ENCODE measurements at regions not wholly inside any gene's neighbourhood (a gene's known extent, or its start where the extent isn't known, plus 50 kb on each side); places are given as distances from the start of the nearest gene placed in this dataset.

DNA sequence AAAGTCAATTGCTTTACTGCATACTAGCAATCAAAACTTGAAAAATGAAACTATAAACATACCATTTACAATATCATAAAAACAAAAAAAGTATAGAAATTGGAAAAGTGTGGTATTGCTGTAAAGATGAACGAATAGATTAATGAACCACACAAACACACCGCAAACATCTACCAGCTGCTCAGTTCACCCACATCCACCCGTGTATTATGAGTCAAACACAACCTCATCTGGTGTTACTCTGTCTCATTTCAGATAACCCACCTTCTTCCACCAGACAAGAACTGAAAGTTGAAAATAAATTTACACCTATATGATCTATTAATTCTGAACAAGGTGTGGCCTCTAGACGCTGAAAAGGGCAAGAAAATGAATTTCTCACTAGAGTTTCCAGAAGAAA is 53.3 kb downstream of the BLID start:
- DNase-seq (no peak), ATAC-seq (no peak)
- H3K9me3 Mint-ChIP-seq = peaks cover 11 to 13% of the 10 kb centered on the region in 2 donors
- H3K27ac Mint-ChIP-seq = no peak overlapping the region
- H3K4me3 Mint-ChIP-seq = no peak overlapping the region
- H3K27me3 Mint-ChIP-seq = no peaks in the 10 kb centered on the region
- no peaks in the 10 kb centered on the region for H3K4me1 Mint-ChIP-seq

- DNase-seq (no peak), ATAC-seq (no peak)
- Mint-ChIP-seq H3K4me1 (no peaks in the 10 kb centered on the region), H3K4me3 (no peak overlapping the region), H3K27ac (no peak overlapping the region), H3K27me3 (no peaks in the 10 kb centered on the region), H3K9me3 (peaks cover 11 to 13% of the 10 kb centered on the region in 2 donors)
Observed at GRCh38 chr11:122059565-122059964, 56.5 kb downstream of the BLID start.

GRCh38 chr11:122050021-122050690 is 65.9 kb downstream of the BLID start:
- Mint-ChIP-seq H3K27me3 (peaks cover 15% of the 10 kb centered on the region), H3K27ac (no peak overlapping the region), H3K4me1 (no peaks in the 10 kb centered on the region), H3K9me3 (peaks cover 3 to 7% of the 10 kb centered on the region in 2 donors), H3K4me3 (no peak overlapping the region)
- DNase-seq (no peak), ATAC-seq (no peak)

- H3K4me1 Mint-ChIP-seq = no peaks in the 10 kb centered on the region
- H3K27ac Mint-ChIP-seq = no peak overlapping the region
- peaks cover 15% of the 10 kb centered on the region for H3K27me3 Mint-ChIP-seq
- no peak for DNase-seq
- no peak for ATAC-seq
- H3K9me3 Mint-ChIP-seq = peaks cover 3 to 7% of the 10 kb centered on the region in 2 donors
- H3K4me3 Mint-ChIP-seq = no peak overlapping the region
Observed at GRCh38 chr11:122048401-122048800, 67.6 kb downstream of the BLID start.

DNA sequence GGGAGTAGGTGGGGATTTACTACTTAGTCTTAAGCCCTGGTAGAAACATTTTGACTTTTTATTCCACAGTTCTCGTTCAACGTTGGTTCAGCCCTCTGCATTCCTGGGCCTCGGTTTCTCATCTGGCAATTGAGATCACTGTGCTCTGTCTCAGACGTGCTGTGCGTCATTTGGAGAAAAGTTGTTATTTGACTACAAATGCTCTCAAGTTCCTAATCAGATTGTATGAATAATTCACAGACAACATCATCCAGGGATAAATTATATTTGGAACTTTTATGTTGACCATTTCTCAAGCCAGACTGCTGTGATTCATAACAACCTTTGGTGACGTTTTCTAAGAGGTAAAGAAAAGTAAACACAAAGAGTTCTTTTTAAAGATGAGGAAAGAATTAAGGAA is 69.2 kb downstream of the BLID start:
- DNase-seq (no peak), ATAC-seq (no peak)
- H3K27ac Mint-ChIP-seq = no peak overlapping the region
- no peak overlapping the region for H3K4me3 Mint-ChIP-seq
- H3K9me3 Mint-ChIP-seq = peaks cover 3 to 7% of the 10 kb centered on the region in 2 donors
- no peaks in the 10 kb centered on the region for H3K4me1 Mint-ChIP-seq
- peaks cover 15% of the 10 kb centered on the region for H3K27me3 Mint-ChIP-seq

GRCh38 chr11:122046438-122046837 is 69.6 kb downstream of the BLID start:
- no peak for ATAC-seq
- Mint-ChIP-seq H3K4me3 (no peak overlapping the region), H3K9me3 (peaks cover 3 to 7% of the 10 kb centered on the region in 2 donors), H3K27ac (no peak overlapping the region), H3K27me3 (peaks cover 13% of the 10 kb centered on the region), H3K4me1 (no peaks in the 10 kb centered on the region)
- DNase-seq = no peak

DNA sequence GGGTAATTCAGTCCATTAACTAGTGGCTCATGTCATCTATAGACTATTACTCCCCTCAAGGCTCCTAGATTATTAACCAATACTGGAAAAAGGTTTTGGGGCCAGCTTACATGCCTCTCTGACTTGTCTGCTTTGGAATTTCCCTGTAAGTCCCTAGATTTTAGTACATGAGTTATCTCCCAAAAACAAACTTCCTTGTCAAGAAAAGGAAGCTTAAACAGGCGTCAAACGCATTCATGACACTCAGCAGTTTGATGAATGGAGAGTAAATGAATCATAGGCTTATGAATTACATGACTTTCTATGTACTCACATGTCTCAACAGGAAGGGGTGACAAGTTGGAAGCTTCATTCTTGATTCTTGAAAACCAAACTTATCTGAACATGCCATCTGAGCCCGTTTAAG is 70.8 kb downstream of the BLID start:
- Mint-ChIP-seq H3K27me3 (peaks cover 7% of the 10 kb centered on the region), H3K27ac (no peak overlapping the region), H3K4me1 (no peaks in the 10 kb centered on the region), H3K4me3 (no peak overlapping the region), H3K9me3 (peaks cover 3 to 7% of the 10 kb centered on the region in 2 donors)
- DNase-seq (no peak), ATAC-seq (no peak)

DNA sequence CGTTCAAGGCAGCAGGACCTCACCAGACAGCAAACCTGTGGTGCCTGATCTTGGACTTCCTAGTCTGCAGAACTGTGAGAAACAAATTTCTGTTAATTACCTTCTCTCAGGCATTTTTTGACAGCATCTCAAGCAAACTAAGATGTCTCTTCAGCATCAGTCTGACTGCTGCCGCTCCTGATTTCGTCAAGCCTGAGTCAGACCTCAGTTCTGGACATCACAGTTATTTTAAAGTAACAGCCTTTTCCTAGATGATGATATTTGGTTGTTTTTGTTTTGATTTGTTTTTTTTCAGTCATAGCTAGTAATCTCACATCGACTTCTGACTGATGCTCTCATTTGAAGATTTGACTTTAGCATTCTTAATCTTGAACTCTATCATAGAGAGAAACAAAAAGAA is 71.9 kb downstream of the BLID start:
- no peak for DNase-seq
- ATAC-seq = no peak
- Mint-ChIP-seq H3K27ac (no peak overlapping the region), H3K4me1 (no peaks in the 10 kb centered on the region), H3K4me3 (no peak overlapping the region), H3K9me3 (peaks cover 3 to 7% of the 10 kb centered on the region in 2 donors), H3K27me3 (peaks cover 7% of the 10 kb centered on the region)

- ATAC-seq = no peak
- H3K27ac Mint-ChIP-seq = no peak overlapping the region
- no peaks in the 10 kb centered on the region for H3K4me1 Mint-ChIP-seq
- peaks cover 12% of the 10 kb centered on the region for H3K27me3 Mint-ChIP-seq
- DNase-seq = no peak
- no peak overlapping the region for H3K4me3 Mint-ChIP-seq
- H3K9me3 Mint-ChIP-seq = peaks cover 3 to 7% of the 10 kb centered on the region in 2 donors
Observed at GRCh38 chr11:122042981-122043380, 73.0 kb downstream of the BLID start.

DNA sequence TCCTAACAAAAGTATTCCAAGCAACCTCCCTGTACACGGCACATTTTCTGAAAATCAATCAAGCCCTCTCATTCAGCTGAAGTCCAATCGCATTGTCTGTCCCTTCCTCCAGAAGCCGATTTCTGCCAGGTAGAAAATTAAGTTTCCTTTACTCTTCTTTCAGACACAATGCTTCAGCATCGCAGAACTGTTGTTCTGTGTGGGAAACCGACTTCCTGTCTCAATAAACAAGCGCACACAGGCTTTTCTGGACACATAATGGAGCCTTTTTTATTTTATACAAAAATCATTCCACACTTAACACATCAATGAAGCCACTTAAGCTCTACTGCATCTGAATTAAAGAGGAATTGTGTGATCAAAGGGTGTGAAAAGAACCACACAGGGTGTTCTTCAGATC is 75.6 kb downstream of the BLID start:
- no peak for ATAC-seq
- no peak for DNase-seq
- Mint-ChIP-seq H3K4me1 (no peaks in the 10 kb centered on the region), H3K27me3 (peaks cover 8% of the 10 kb centered on the region), H3K4me3 (no peak overlapping the region), H3K27ac (no peak overlapping the region), H3K9me3 (no peaks in the 10 kb centered on the region)

GRCh38 chr11:122038543-122038942 is 77.5 kb downstream of the BLID start:
- DNase-seq (no peak), ATAC-seq (no peak)
- Mint-ChIP-seq H3K27me3 (peaks cover 8% of the 10 kb centered on the region), H3K27ac (no peak overlapping the region), H3K4me1 (no peaks in the 10 kb centered on the region), H3K9me3 (no peaks in the 10 kb centered on the region), H3K4me3 (no peak overlapping the region)

GRCh38 chr11:122037911-122038310 is 78.1 kb downstream of the BLID start:
- no peak overlapping the region for H3K4me3 Mint-ChIP-seq
- DNase-seq = no peak
- no peaks in the 10 kb centered on the region for H3K4me1 Mint-ChIP-seq
- H3K27ac Mint-ChIP-seq = no peak overlapping the region
- H3K9me3 Mint-ChIP-seq = peaks cover 0 to 4% of the 10 kb centered on the region in 2 donors
- no peak for ATAC-seq
- H3K27me3 Mint-ChIP-seq = peaks cover 11% of the 10 kb centered on the region

GRCh38 chr11:122036493-122036892 is 79.5 kb downstream of the BLID start:
- Mint-ChIP-seq H3K4me1 (no peaks in the 10 kb centered on the region), H3K27ac (no peak overlapping the region), H3K27me3 (peaks cover 15% of the 10 kb centered on the region), H3K4me3 (no peak overlapping the region), H3K9me3 (peaks cover 0 to 7% of the 10 kb centered on the region in 2 donors)
- DNase-seq = no peak
- no peak for ATAC-seq

GRCh38 chr11:122036018-122036417 is 80.0 kb downstream of the BLID start:
- Mint-ChIP-seq H3K4me1 (no peaks in the 10 kb centered on the region), H3K27me3 (peaks cover 15% of the 10 kb centered on the region), H3K4me3 (no peak overlapping the region), H3K9me3 (peaks cover 0 to 7% of the 10 kb centered on the region in 2 donors), H3K27ac (no peak overlapping the region)
- DNase-seq (no peak), ATAC-seq (no peak)

GRCh38 chr11:122033631-122034030 is 82.4 kb downstream of the BLID start:
- H3K4me3 Mint-ChIP-seq = no peak overlapping the region
- ATAC-seq (no peak), DNase-seq (no peak)
- peaks cover 0 to 7% of the 10 kb centered on the region in 2 donors for H3K9me3 Mint-ChIP-seq
- H3K4me1 Mint-ChIP-seq = no peaks in the 10 kb centered on the region
- H3K27me3 Mint-ChIP-seq = peaks cover 15% of the 10 kb centered on the region
- no peak overlapping the region for H3K27ac Mint-ChIP-seq

DNA sequence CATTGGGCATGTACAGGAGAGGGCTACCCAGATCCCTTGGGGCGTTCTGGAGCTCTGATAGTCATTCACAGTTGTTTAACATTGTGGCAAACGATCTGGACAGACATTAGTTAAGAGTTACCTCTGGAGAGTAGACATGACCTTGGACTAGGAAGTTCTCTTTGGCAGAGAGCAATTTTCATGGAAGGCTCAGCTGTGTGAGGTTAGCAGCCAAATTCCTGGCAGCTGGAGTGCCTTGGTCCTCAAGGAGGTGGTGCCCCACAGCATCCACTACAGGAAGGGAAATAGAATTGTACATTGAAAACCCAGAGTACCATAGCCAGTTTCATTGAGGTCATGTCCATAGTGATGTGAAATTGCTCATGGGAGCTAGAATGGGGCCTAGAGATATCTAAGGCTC is 82.8 kb downstream of the BLID start:
- Mint-ChIP-seq H3K27ac (no peak overlapping the region), H3K9me3 (peaks cover 0 to 7% of the 10 kb centered on the region in 2 donors), H3K4me3 (no peak overlapping the region), H3K27me3 (peaks cover 13% of the 10 kb centered on the region), H3K4me1 (no peaks in the 10 kb centered on the region)
- ATAC-seq = no peak
- no peak for DNase-seq

GRCh38 chr11:122032317-122032716 is 83.7 kb downstream of the BLID start:
- Mint-ChIP-seq H3K27me3 (peaks cover 8% of the 10 kb centered on the region), H3K4me3 (no peak overlapping the region), H3K27ac (no peak overlapping the region), H3K9me3 (peaks cover 0 to 7% of the 10 kb centered on the region in 2 donors), H3K4me1 (no peaks in the 10 kb centered on the region)
- DNase-seq = no peak
- ATAC-seq = no peak
